HK-2 (cell line): ENCODE measurements at regions not wholly inside any gene's neighbourhood (a gene's known extent, or its start where the extent isn't known, plus 50 kb on each side); places are given as distances from the start of the nearest gene placed in this dataset.

Source experiments
- DNase-seq: peaks from one replicate; pipeline ENCODE4 v3.0.0-alpha.2; 2018; ENCODE audit not compliant: unreplicated experiment

DNA sequence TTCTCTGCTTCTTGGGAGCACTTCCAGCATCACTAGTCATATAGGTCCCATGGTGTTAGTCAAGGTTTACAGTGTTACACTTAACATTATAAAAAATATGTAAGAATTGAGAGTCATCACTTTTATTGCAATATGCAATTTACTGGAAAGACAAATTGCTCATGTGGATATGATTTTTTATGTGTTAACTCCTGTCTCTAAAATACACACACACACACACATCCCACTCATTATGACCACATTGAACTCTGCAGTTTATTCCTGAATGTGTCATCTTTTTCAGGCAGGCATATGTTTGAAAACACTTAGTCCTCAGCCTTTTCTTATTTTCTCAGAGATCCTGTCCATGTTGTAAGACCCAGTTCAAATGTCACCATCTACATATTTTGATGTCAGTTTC is 148.5 kb upstream of the MRPS30 start:
- no peak for DNase-seq

GRCh38 chr5:44659334-44659733 is 149.4 kb upstream of the MRPS30 start:
- no peak for DNase-seq

DNA sequence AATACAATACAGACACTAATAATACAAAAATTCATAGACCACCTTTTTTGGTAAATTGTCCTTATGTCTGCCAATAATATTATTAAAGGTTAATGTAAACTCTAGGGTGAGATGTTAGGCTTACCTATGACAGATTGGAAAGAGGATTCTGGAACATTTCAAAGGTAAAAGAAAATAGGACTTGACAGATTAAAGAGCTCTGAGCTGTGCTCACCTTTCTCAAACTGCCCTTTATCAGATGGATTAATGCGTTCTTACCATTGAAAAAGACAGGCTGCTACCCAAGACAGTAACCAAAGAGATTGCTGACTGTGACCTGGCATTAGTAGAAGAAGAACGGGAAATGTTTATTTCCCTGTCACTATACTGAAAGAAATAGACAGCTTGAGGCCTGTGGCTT is 156.1 kb upstream of the MRPS30 start:
- DNase-seq: no peak

DNA sequence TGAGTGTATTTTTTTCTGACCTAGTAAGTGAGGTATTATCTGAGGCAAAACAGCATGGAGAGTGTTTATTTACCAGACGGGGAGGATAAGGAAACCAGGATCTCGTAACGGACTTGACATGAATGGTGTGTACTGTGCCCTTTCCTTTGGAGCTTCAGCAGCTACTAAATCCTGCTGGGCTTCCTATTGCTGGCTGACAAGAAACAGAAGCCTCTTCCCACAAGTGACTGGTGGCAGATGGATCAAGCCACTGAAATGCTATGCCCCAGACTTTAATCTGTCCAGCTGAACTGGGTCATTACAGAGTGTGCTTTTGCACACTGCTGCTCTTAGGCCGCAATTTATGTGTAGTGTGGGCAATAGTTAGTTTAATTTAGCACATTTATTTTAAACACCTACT is 162.7 kb upstream of the MRPS30 start:
- no peak for DNase-seq

DNA sequence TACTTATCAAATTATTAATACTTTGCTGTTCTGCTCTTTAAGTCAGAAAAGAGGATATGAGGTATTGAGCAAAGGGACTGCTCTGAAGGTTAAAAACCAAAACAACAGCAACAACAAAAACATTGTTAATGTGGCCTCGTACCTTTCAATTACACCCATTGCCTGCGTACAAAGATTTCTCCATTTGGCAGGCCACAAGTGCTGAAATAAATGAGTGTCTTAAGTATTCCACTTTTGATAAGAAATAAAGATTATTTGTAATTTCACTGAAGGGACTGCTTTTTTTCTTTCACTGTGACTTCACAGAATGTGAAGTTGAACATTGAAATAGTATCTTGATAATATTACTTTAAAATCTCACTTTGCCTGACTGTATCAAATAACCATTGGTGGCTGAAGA is 163.2 kb upstream of the MRPS30 start:
- DNase-seq: no peak

GRCh38 chr5:44644628-44645027 is 164.1 kb upstream of the MRPS30 start:
- DNase-seq: no peak

- no peak for DNase-seq
Measured at GRCh38 chr5:44641820-44642219, 166.9 kb upstream of the MRPS30 start.

DNA sequence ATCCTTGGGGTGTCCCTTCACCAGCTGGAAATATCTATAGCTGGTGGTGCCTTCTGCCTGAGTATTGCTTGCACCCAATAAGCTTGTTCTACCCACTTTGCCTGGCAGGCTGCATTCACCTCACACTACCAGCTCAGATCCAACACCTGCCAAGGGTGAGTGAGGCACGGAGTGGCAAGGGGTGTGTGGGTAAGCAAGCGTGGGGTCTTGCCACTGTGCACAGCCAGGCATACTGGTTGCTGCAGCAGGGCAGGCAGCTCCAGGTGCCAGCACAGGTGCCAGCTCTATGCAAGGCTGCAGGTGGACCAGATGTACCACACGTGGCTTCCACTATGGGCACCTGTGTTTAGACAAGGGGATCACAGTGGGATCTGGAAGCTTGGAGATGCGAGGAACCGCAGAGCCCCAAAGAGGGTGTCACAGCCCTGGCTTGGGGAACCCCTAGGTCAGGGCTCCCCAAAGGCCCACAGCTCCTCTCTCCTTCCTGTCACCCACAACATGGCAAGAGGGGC is 167.7 kb upstream of the MRPS30 start:
- no peak for DNase-seq

- no peak for DNase-seq
Measured at GRCh38 chr5:44637916-44638869, 170.6 kb upstream of the MRPS30 start.

- DNase-seq: no peak
Measured at GRCh38 chr5:44632344-44632743, 176.4 kb upstream of the MRPS30 start.

DNA sequence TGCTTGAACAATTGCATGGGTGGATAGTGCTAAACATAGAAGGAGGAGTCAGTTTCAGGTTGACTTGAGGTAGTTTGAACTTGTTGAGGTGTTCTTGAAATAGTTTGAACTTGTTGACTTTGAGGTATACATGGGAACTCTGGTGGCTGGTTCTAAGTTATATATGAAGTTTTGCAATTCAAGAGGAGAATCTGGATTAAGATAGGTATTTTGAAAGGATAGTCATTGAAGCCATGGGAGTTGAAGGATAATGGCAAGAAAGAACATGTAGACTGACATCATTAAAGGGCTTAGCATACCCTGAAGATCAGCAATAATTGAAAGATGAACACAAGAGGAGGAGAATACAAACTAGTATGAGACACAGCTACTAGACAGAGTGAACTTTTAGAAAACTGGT is 181.9 kb upstream of the MRPS30 start:
- no peak for DNase-seq

DNA sequence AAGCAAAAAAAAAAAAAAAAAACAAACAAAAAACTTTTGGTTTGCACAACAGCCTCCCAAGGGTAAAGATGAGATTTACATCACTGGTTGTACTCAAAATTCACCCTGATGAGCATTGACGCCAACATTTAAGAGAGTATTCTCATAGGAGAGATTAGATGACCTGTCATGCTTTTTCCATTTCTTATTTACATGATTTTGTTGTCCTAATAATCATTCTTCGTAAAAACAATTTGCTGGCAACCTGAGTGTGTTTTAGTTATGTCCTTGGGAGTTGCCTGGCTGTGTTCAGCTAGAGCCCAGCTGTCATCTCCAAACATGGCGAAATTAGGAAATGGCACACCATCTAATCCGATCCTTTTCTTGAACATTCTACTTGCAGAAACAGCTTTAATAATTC is 186.4 kb upstream of the MRPS30 start:
- no peak for DNase-seq

GRCh38 chr5:44619875-44620610 is 188.7 kb upstream of the MRPS30 start:
- DNase-seq: no peak

DNA sequence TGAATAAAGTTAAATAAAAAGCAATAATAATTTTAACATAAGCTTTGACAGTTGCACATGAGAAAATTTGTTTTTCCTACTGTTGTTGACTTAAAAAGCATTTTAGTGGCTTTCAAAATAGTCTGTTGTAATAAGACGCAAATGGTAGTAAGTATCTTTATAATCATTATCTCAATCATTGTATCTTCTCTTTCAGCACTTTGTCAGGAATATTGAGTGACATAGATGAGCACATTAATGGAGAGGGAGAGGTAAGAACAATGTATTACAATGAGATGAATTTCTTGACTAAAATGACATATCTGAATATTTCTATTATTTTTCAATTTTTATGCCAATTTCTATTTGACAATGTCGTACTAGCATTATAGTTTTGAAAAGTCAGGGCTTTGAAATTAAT is 193.9 kb upstream of the MRPS30 start:
- no peak for DNase-seq

DNA sequence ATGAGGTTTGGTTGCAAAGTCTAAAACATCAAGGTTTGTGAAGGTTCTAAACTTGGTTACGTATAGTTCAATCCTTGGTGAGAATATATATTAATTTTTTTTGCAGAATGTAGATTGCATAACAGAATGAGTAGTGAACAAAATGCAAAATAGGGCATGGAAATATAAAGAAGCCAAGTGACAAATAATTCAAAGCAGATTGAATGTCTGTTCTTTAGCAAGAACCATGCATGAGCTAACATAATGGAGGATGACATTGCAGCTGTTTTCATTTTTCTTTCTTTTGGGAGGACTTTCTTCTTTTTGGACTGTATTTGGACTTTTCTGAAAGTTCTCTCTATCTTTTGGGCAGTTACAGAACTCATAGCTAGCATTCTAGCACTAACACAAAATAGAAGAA is 194.8 kb upstream of the MRPS30 start:
- no peak for DNase-seq

GRCh38 chr5:44605926-44606325 is 202.8 kb upstream of the MRPS30 start:
- DNase-seq: no peak

DNA sequence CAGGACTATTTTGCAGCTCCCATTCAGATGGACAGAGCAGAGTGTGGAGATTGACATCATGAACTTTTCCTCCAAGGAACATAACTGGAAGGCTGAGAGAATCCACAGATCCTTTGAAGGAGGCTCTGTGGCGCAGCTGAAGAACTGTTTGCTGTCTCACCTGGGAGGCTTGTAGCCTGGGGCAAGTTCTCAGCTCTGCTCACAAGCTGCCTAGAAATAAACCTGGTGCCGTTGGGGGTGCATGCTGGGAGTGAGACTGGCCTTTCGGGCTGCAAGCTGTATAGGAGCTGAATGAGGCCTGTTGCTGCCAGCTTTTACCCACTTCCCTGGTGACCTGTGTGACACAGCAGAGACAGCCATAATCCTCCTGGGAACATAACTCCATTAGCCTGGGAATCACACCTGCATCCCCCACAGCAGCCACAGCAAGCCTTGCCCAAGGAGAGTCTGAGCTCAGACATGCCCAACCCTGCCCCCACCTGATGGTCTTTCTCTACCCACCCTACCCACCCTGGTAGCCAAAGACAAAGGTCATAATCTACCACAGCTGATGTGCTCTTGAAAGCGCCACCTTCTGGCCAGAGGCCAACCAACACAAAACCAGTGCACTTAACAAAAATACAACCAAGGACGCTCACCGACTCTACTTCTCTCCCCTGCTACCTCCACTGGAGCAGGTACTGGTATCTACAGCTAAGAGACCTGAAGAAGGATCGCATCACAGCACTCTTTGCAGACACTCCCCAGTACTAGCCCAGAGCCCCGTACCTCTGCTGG is 205.1 kb upstream of the MRPS30 start:
- no peak for DNase-seq

DNA sequence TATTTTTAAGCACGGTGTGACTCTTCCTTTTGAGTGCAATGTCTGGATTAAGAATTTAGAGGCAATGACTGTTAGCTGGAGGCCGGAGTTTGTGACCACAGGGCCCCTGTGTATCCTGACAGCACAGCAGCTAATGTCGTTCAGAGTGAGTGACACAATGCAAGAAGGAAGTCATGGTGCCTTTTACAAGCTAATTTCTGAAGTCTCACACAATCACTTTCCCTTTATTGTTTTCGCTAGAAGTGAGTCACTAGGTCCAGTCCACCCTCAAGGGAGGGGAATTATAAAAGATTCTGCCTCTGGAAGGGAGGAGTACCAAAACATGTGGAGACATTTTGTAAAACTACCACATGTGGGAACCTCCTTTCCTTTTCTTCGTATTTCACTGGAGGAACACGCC is 185.5 kb upstream of the FGF10 start:
- DNase-seq: no peak

DNA sequence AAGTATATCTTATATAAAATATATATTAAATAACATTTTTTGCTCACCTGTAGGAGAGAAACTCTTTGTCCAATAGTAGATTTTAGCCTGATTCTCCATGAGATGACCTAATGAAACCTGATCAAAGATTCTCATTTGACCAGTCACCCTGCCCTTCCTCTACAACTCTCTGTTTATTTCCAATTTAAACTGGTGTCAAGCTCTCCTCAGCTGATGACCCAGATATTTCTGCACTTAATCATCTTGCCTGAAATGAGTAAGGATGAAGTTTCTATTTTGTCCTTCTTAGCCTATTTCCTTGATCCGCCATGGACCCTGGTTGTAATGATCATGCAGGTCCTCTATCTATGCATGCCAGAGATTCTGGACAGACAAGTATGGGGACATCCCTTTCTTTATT is 179.3 kb upstream of the FGF10 start:
- DNase-seq: no peak

DNA sequence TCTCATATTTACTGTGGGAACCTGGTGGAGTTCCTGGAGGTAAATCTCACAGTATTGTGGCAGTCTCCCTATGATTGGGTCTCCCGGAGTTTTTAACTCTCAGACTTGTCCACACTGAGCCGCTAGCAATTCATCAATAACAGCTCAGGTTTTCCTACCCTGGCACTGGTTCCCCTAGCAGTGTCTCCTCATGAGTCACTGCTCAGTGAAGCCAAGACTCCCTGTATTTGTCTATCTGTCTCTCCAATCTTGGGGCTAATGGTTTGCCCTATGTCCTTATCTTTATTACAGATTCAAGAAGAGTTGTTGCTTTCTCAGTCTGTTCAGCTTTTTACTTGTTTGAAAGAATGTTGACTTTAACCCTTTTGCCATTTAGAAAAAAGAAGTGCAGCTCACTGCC is 176.7 kb upstream of the FGF10 start:
- no peak for DNase-seq

DNA sequence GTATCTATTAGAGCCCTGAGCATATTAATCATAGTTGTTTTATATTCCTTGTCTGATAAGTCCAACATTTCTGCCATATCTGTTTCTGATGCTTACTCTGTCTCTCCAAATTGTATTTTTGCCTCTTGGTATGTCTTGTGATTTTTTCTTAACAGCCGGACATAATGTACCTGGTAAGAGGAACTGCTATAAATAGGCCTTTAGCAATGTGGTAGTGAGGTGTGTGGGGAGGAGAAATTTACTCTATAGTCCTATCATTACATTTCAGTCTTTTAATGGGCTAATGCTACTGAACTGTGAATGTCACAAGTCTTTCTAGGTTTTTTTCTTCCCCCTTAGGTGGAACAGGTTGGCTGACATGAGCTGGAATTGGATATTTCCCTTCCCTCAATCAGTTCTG is 176.1 kb upstream of the FGF10 start:
- DNase-seq: no peak

DNA sequence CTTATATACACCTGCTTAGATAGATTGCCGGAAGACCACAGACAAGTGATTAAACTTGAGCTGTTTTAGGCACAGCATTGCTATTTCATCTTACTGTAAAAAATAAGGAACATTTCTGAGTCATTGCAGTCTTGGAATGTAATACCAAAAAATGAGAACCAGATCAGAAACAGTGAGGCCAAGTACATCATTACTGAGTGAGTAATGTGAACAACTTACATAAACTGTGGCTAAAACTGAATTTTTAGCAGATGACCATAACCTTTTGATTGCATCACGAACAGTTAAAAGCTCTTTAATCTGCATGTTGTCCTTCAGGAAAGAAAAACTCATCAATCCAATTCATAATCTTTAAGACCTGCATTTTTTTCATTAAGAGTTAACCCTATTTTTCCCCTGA is 157.1 kb upstream of the FGF10 start:
- DNase-seq: no peak
